OCI-LY7 (cell line): ENCODE measurements at regions not wholly inside any gene's neighbourhood (a gene's known extent, or its start where the extent isn't known, plus 50 kb on each side); places are given as distances from the start of the nearest gene placed in this dataset.

Experiments used
- EZH2phosphoT487 ChIP-seq: fragments of 200-600 bp; sonication (generic); IDR thresholded peaks from 2 replicates; pipeline ENCODE4 v1.6.1; 2018; ENCODE audit warnings: low read depth, borderline replicate concordance, mild to moderate bottlenecking, mixed run types, antibody characterized with exemption, low read length, moderate library complexity, mixed read lengths
- TF ChIP-seq, protein P1 (sequence below): fragments of 200-600 bp; sonication (generic); conservative IDR thresholded peaks from 2 replicates; pipeline ENCODE4 v1.5.1; 2014; ENCODE audit warnings: mild to moderate bottlenecking, antibody characterized with exemption, low read length, moderate library complexity, mixed read lengths

DNA sequence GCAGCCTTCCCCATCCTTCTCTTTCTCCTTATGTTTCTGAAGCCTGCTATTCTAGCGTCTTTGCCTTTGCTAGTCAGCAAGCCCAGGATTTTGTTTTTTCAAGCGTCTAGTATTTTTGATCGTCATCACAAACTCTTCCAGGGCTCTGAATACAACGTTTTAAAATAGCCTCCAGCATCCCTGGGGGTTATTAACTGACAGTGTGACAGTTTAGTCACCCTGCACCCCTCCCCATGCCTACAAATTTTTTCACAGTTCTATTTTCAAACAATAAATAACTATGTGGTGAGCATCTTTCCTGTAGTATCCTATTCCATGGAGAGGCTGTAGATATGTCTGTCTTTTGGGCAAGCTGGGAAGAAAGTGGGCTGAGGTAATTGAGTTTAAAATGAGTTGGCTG is 280.9 kb downstream of the MAP2K4 start:
- TF ChIP-seq, protein P1, sequence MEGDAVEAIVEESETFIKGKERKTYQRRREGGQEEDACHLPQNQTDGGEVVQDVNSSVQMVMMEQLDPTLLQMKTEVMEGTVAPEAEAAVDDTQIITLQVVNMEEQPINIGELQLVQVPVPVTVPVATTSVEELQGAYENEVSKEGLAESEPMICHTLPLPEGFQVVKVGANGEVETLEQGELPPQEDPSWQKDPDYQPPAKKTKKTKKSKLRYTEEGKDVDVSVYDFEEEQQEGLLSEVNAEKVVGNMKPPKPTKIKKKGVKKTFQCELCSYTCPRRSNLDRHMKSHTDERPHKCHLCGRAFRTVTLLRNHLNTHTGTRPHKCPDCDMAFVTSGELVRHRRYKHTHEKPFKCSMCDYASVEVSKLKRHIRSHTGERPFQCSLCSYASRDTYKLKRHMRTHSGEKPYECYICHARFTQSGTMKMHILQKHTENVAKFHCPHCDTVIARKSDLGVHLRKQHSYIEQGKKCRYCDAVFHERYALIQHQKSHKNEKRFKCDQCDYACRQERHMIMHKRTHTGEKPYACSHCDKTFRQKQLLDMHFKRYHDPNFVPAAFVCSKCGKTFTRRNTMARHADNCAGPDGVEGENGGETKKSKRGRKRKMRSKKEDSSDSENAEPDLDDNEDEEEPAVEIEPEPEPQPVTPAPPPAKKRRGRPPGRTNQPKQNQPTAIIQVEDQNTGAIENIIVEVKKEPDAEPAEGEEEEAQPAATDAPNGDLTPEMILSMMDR, result no peak
- no peak for TF ChIP-seq EZH2phosphoT487
